Mesendoderm (in vitro differentiated cells): ENCODE measurements at regions not wholly inside any gene's neighbourhood (a gene's known extent, or its start where the extent isn't known, plus 50 kb on each side); places are given as distances from the start of the nearest gene placed in this dataset.

Experiments
- DNase-seq: peaks from one replicate; pipeline ENCODE4 v3.0.0; 2013
- H2AK5ac ChIP-seq: 2 replicates; pipeline ENCODE4 v1.6.1; 2013; ENCODE audit warnings: low read length, inconsistent platforms
- H2BK120ac ChIP-seq: 2 replicates; pipeline ENCODE4 v1.6.1; 2013; ENCODE audit warnings: low read depth, mild to moderate bottlenecking, low read length, moderate library complexity, mixed read lengths
- H2BK15ac ChIP-seq: replicated peaks from 2 replicates; pipeline ENCODE4 v1.6.1; 2013; ENCODE audit warnings: low read depth, mild to moderate bottlenecking, moderate library complexity
- H2BK5ac ChIP-seq: 2 replicates; pipeline ENCODE4 v1.6.1; 2013; ENCODE audit warnings: low read length, inconsistent platforms
- H3K18ac ChIP-seq: 2 replicates; pipeline ENCODE4 v1.6.1; 2013; ENCODE audit warnings: mild to moderate bottlenecking, low read length, mixed read lengths
- H3K23ac ChIP-seq: one replicate; pipeline ENCODE4 v1.6.1; 2013; ENCODE audit warnings: low read length
- H3K27ac ChIP-seq: 2 replicates; pipeline ENCODE4 v1.5.1; 2013; ENCODE audit warnings: low read depth, mild to moderate bottlenecking, inconsistent platforms, low read length, moderate library complexity
- H3K27me3 ChIP-seq: 2 replicates; pipeline ENCODE4 v1.6.1; 2013; ENCODE audit warnings: low read length, control low read depth, mild to moderate bottlenecking, inconsistent platforms; ENCODE audit not compliant: insufficient read depth, poor library complexity
- H3K36me3 ChIP-seq: 2 replicates; pipeline ENCODE4 v1.6.1; 2013; ENCODE audit warnings: low read length, inconsistent platforms; ENCODE audit not compliant: control insufficient read depth, insufficient read depth
- H3K4ac ChIP-seq: one replicate; pipeline ENCODE4 v1.6.1; 2013; ENCODE audit warnings: low read depth, mild to moderate bottlenecking, low read length, moderate library complexity
- H3K4me1 ChIP-seq: 2 replicates; pipeline ENCODE4 v1.6.1; 2013; ENCODE audit warnings: low read depth, low read length, inconsistent platforms; ENCODE audit not compliant: control insufficient read depth
- H3K4me2 ChIP-seq: 2 replicates; pipeline ENCODE4 v1.6.1; 2013; ENCODE audit warnings: low read length
- H3K4me3 ChIP-seq: 2 replicates; pipeline ENCODE4 v1.5.1; 2013; ENCODE audit warnings: mild to moderate bottlenecking, low read length
- H3K56ac ChIP-seq: one replicate; pipeline ENCODE4 v1.6.1; 2013; ENCODE audit warnings: low read length
- H3K79me1 ChIP-seq: 2 replicates; pipeline ENCODE4 v1.6.1; 2013; ENCODE audit warnings: low read length, inconsistent platforms
- H3K79me2 ChIP-seq: 2 replicates; pipeline ENCODE4 v1.6.1; 2013; ENCODE audit warnings: mild to moderate bottlenecking, low read length; ENCODE audit not compliant: control insufficient read depth, insufficient read depth
- H3K9ac ChIP-seq: 2 replicates; pipeline ENCODE4 v1.6.1; 2013; ENCODE audit warnings: low read length, inconsistent platforms
- H4K5ac ChIP-seq: one replicate; pipeline ENCODE4 v1.6.1; 2013; ENCODE audit warnings: low read length
- H4K8ac ChIP-seq: one replicate; pipeline ENCODE4 v1.6.1; 2013; ENCODE audit warnings: low read depth, mild to moderate bottlenecking, control low read depth, low read length, moderate library complexity
- WGBS: extraction: QIAGEN DNeasy Blood & Tissue Kit; methylation state at CpG from one replicate; pipeline ENCODE4 v1.1.7; 2013; ENCODE audit warnings: low lambda C conversion rate, missing lambda C conversion rate; ENCODE audit not compliant: insufficient coverage; ENCODE audit errors: extremely low coverage; 5-methylcytosine and 5-hydroxymethylcytosine counted together

DNA sequence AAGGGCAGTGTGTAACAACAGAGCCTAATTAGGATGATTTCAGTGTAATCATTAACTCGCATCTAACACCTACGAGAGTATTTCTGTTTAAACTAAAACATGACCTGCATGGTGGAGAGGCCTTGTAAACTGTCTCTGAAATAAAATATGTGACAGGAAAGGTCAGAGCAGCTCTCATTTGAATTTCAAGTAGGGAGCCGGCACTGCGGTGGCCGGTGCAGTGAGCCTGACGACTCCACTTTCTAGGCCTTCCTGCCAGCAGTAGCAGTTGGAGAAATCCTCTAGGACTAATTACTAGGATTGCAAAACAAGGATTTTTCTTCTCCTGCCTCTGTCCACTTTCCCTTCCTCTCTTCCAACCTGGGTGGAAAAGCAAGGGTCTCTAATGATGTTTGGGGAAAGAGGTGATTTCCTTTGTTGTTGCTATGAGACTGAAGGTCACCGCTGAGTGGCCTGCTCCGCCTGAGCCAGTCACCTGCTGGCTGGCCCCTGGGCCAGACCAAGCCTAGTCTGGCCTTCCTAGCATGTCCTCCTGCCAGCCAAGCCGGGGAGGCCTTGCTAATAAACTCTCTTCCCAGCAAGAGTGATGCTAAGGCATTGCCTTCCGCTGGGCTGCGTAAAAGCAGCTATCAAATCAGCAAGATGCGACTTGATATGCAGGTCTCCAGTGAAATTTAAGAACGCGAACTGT, 245.7 kb downstream of the PSAT1 start:
- peak; percentile 37 for DNase-seq
- H3K4me1 ChIP-seq = no peaks in the 10 kb centered on the region
- no peaks in the 10 kb centered on the region for H3K79me1 ChIP-seq
- H3K4me3 ChIP-seq = no peak overlapping the region
- no peak overlapping the region for H3K4me2 ChIP-seq
- no peak overlapping the region for H3K27ac ChIP-seq
- no CpG with 5 or more reads among the region's 14 CpGs for WGBS
- H3K9ac ChIP-seq = no peak overlapping the region
- no peaks in the 10 kb centered on the region for H3K79me2 ChIP-seq
- H3K4ac ChIP-seq = no peak overlapping the region
- H2BK15ac ChIP-seq = no peak overlapping the region
- no peak overlapping the region for H2AK5ac ChIP-seq
- no peaks in the 10 kb centered on the region for H3K36me3 ChIP-seq
- H3K56ac ChIP-seq = no peak overlapping the region
- H2BK5ac ChIP-seq = no peak overlapping the region
- no peak overlapping the region for H2BK120ac ChIP-seq
- no peak overlapping the region for H3K23ac ChIP-seq
- H4K8ac ChIP-seq = no peak overlapping the region
- H3K27me3 ChIP-seq = no peaks in the 10 kb centered on the region
- no peak overlapping the region for H4K5ac ChIP-seq
- H3K18ac ChIP-seq = no peak overlapping the region

DNA sequence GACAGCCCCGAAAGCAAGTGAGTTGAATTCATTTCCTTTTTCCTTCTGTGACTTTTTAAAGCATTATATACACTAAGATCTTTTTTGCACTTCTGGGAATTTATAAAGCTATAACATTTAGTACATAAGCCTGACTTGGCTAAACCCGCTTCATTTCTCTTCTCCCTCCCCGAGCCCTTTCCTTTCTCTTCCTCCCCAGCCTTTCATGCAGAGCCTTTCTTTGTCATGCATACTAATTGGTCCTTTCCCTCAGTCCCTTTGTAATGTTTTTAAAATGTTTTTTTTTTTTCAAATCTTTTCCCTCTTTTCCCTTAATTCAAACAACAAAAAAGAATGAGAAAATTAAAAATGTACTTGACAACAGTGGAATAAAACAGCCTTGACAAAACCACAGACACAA, 246.4 kb downstream of the PSAT1 start:
- H3K27ac ChIP-seq = no peak overlapping the region
- no peak overlapping the region for H3K23ac ChIP-seq
- no peaks in the 10 kb centered on the region for H3K4me1 ChIP-seq
- no peaks in the 10 kb centered on the region for H3K36me3 ChIP-seq
- H3K79me2 ChIP-seq = no peaks in the 10 kb centered on the region
- H3K4me2 ChIP-seq = no peak overlapping the region
- no peaks in the 10 kb centered on the region for H3K79me1 ChIP-seq
- H4K5ac ChIP-seq = no peak overlapping the region
- H2BK120ac ChIP-seq = no peak overlapping the region
- H2BK5ac ChIP-seq = no peak overlapping the region
- H3K9ac ChIP-seq = no peak overlapping the region
- DNase-seq = no peak
- no peak overlapping the region for H3K4me3 ChIP-seq
- H3K56ac ChIP-seq = no peak overlapping the region
- H2BK15ac ChIP-seq = no peak overlapping the region
- H2AK5ac ChIP-seq = no peak overlapping the region
- H3K4ac ChIP-seq = no peak overlapping the region
- no peak overlapping the region for H4K8ac ChIP-seq
- H3K18ac ChIP-seq = no peak overlapping the region
- no peaks in the 10 kb centered on the region for H3K27me3 ChIP-seq
- WGBS = no CpG with 5 or more reads among the region's 3 CpGs

DNA sequence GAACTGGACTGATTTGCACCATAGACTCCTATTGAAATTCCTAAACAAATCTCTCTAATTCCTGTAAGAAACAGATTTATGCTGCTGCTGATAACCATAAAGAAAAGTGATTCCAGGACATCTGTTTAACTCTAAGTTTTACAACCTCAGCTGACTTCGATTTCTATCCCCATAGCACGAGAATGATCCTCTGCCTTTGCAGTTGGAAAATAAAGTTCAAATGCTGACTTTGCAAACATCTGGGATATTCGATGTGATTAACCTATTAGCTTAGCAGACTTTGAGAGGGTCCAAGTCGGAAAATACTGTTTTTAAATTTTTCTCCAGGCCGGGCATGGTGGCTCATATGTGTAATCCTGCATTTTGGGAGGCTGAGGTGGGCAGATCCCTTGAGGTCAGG, 247.3 kb downstream of the PSAT1 start:
- no peak overlapping the region for H4K8ac ChIP-seq
- H3K79me2 ChIP-seq = no peaks in the 10 kb centered on the region
- no peaks in the 10 kb centered on the region for H3K4me1 ChIP-seq
- no peak overlapping the region for H3K4me2 ChIP-seq
- H4K5ac ChIP-seq = no peak overlapping the region
- DNase-seq = no peak
- H3K79me1 ChIP-seq = no peaks in the 10 kb centered on the region
- H3K9ac ChIP-seq = no peak overlapping the region
- no peak overlapping the region for H3K4me3 ChIP-seq
- H2BK5ac ChIP-seq = no peak overlapping the region
- H3K18ac ChIP-seq = no peak overlapping the region
- WGBS = no CpG with 5 or more reads among the region's 5 CpGs
- no peak overlapping the region for H3K56ac ChIP-seq
- H3K27ac ChIP-seq = no peak overlapping the region
- no peak overlapping the region for H2BK120ac ChIP-seq
- H2AK5ac ChIP-seq = no peak overlapping the region
- no peaks in the 10 kb centered on the region for H3K27me3 ChIP-seq
- H3K23ac ChIP-seq = no peak overlapping the region
- no peak overlapping the region for H2BK15ac ChIP-seq
- no peaks in the 10 kb centered on the region for H3K36me3 ChIP-seq
- no peak overlapping the region for H3K4ac ChIP-seq

DNA sequence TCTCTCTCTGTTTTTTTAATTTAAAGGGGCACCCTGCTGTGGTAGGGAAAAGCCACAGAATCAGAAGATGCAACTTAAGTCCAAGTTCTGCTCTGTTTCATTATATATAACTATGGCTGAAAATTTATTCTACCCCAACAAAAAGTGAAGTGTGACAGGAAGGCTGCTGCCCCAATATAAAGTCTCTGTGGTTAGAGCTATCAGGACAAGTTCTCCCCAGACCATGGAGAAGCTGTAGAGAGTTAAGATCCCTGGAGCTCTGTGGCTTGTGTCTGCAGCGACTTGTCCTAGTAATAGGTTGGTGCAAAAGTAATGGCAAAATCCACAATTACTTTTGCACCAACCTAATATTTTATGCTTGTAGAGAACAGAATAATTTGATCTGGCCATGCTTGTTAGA, 250.9 kb downstream of the PSAT1 start:
- Histone ChIP-seq H3K4me3 (no peak overlapping the region), H4K5ac (no peak overlapping the region), H3K4ac (no peak overlapping the region), H2BK120ac (no peak overlapping the region), H3K27ac (no peak overlapping the region), H3K79me1 (no peaks in the 10 kb centered on the region), H3K9ac (no peak overlapping the region), H3K36me3 (no peaks in the 10 kb centered on the region), H3K56ac (no peak overlapping the region), H2BK15ac (no peak overlapping the region), H2AK5ac (no peak overlapping the region), H3K4me1 (no peaks in the 10 kb centered on the region), H4K8ac (no peak overlapping the region), H3K27me3 (no peaks in the 10 kb centered on the region), H2BK5ac (no peak overlapping the region), H3K4me2 (no peak overlapping the region), H3K18ac (no peak overlapping the region), H3K23ac (no peak overlapping the region), H3K79me2 (no peaks in the 10 kb centered on the region)
- no peak for DNase-seq
- no CpG with 5 or more reads among the region's 1 CpG for WGBS

DNA sequence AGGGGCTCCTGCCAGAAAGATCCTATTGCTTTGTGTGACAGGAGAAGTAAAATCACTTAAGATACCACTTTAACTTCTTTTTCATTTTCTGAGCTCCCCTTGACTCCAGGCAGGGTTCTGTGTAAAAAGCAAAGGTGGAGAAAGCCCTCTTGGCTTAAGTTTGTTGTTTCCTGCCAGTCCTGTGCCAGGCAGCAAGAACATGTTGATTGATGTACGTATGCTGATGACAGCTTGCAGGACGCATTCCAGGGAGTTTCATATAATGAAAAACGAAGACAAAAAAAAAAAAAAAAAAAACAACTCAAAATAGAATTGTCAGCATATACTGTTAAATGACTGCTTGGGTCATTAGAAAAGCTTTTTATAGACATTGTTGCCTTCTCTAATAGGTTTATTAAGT, 251.7 kb downstream of the PSAT1 start:
- Histone ChIP-seq H2AK5ac (no peak overlapping the region), H3K56ac (no peak overlapping the region), H4K8ac (no peak overlapping the region), H3K4me3 (no peak overlapping the region), H2BK120ac (no peak overlapping the region), H3K4ac (no peak overlapping the region), H3K23ac (no peak overlapping the region), H4K5ac (no peak overlapping the region), H3K4me2 (no peak overlapping the region), H3K18ac (no peak overlapping the region), H2BK15ac (no peak overlapping the region), H3K27me3 (no peaks in the 10 kb centered on the region), H3K9ac (no peak overlapping the region), H3K4me1 (no peaks in the 10 kb centered on the region), H3K36me3 (no peaks in the 10 kb centered on the region), H3K27ac (no peak overlapping the region), H3K79me1 (no peaks in the 10 kb centered on the region), H2BK5ac (no peak overlapping the region), H3K79me2 (no peaks in the 10 kb centered on the region)
- no CpG with 5 or more reads among the region's 3 CpGs for WGBS
- DNase-seq = no peak

DNA sequence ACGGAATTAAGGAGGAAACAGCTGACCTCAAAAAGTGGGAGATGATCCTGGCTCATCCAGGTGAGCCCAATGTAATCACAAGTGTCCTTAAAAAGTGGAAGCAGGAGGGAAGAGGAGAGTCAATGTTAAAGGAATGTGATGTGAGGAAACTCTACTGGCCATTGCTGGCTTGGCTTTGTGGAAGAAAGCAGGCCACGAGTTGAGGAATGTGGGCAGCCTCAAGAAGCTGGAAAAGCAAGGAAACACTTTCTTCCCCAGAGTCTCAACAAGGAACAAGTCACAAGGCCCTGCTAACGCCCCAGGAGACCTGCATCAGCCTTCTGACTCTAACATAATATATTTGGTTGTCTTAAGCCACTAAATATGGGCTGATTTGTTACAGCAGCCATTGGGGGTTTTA, 252.8 kb downstream of the PSAT1 start:
- no peak overlapping the region for H4K8ac ChIP-seq
- no peaks in the 10 kb centered on the region for H3K36me3 ChIP-seq
- H3K79me1 ChIP-seq = no peaks in the 10 kb centered on the region
- no CpG with 5 or more reads among the region's 3 CpGs for WGBS
- no peaks in the 10 kb centered on the region for H3K79me2 ChIP-seq
- no peaks in the 10 kb centered on the region for H3K4me1 ChIP-seq
- H3K4me2 ChIP-seq = no peak overlapping the region
- H4K5ac ChIP-seq = no peak overlapping the region
- H3K23ac ChIP-seq = no peak overlapping the region
- H3K56ac ChIP-seq = no peak overlapping the region
- no peak overlapping the region for H3K27ac ChIP-seq
- no peak overlapping the region for H2AK5ac ChIP-seq
- H2BK15ac ChIP-seq = no peak overlapping the region
- H2BK5ac ChIP-seq = no peak overlapping the region
- H3K18ac ChIP-seq = no peak overlapping the region
- H3K27me3 ChIP-seq = no peaks in the 10 kb centered on the region
- H3K4me3 ChIP-seq = no peak overlapping the region
- H2BK120ac ChIP-seq = no peak overlapping the region
- no peak overlapping the region for H3K4ac ChIP-seq
- H3K9ac ChIP-seq = no peak overlapping the region
- peak; percentile 42 for DNase-seq
